Stimulated activated CD4-positive, alpha-beta T cell treated with anti-CD3 and anti-CD28 coated beads, Interleukin-4, amount 100 ng/mL, for 48 hours (primary cell): ENCODE measurements at regions not wholly inside any gene's neighbourhood (a gene's known extent, or its start where the extent isn't known, plus 50 kb on each side); places are given as distances from the start of the nearest gene placed in this dataset.
"Not testable (repeated sequence)": the region's sequence is repeated elsewhere in the genome, so short reads cannot be mapped to it uniquely, and the experiment has no call there.

Experiments
- DNase-seq, 2 donors: peaks; one replicate each; pipeline ENCODE4 v3.0.0-alpha.2; 2020; ENCODE audit warnings: low read depth in 2 of 2

DNA sequence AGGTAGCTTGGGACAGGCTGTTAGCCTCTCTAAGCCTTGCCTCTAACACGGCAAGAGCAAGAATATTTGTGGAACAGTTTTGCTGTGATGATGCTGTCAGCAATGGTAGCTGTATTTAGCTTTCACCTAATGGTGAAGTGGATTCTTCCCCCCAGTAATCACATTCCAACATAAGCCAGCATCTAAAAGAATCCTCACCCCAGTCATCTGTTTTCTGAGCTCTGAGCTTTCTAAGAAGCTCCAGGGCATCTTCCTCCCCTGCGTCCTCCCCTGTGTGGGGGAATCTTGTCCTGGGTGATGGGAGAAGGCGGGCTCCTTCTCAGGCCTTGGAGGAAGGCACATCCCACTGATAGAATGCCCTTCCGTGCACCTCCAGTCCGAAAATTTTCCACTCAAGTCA lies 367.6 kb downstream of the BRD1 start:
- DNase-seq, result no peak

DNA sequence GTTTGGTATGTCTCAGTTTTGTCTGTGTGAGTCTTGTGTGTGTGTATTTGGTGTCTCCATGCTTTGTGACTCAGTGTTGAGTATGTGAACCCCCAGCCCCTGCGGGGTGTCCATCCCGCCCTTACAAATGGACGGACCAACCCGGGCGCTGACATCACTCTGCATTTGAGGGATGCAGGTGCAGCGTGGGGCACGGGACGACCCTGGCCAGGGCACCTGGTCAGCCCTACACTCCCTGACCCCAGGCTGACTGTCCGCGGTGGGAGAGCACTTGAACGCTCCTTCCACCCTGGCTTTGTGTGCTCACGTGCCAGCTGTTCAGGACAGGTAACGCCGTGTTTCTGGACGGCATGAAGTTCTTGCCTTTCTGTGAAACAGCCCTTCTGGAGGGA lies 369.0 kb downstream of the BRD1 start:
- DNase-seq, result no peak

DNA sequence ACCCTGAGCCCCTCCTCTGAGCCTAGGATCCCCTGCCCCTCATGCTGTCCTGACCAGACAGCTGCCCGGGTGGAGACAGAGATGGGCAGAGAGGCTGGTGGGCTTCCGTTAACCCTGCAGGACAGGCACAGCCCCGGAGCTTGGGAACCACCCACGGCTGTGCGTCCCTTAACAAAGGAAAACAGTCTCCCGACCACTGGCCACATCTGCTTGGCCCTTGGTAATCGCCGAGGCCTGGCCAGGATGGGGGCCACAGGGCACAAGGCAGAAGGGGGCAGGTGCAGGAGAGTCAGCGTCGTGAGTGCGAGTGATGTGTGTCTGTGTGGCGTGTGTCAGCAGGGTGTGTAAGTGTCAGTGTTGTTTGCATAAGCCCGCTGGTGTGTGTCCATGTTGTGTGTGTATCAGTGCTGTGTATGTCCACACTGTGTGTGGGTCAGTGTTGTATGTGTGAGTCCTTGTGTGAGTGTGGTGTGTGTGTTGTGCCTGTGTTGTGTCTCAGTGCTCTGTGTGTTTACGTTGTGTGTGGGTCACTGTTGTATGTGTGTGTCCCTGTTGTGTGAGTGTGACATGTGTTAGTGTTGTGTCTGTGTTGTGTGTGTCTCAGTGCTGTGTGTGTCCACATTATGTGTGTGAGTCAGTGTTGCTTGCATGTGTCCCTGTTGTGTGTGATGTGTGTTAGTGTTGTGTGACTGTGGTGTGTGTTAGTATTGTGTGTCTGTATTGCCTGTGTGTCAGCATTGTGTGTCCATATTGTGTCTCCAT lies 369.5 kb downstream of the BRD1 start:
- no peak for DNase-seq

DNA sequence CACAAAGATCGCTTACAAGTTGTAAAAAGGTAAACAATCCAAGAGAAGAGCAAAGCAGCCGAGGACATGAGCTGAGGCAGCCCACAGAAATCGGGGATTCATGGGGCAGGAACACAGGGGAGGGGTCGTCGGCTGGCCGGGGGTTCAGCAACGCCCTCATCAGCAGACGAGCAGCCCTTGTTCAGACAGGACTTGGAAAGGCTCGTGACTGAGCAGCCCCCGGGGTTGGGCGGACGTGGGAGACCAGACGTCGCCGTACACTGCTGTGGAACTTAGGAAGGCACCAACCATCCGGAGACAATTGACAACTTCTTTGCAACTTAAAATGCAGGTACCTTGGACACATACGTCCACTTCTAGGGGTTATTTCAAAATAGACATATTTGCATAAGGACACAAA lies 370.5 kb downstream of the BRD1 start:
- DNase-seq, result no peak

DNA sequence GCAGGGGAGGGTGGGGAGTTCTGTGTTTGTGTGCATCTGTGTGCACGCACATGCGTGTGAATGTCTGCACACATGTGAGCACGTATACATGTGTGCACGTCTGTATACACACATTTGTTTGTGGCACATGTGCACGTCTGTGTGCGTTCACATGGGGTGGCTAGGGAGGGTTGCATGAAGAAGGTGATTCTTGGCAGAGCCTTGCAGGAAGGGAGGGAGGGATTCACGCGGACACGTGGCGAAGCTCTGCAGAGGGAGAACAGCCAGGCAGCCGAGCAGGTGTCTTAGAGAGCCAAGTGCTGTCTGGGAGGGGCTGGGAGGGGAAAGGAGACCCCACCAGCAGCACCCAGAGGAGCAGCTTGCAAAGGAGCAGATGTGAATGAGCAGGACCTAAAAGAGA lies 372.1 kb downstream of the BRD1 start:
- no peak for DNase-seq

DNA sequence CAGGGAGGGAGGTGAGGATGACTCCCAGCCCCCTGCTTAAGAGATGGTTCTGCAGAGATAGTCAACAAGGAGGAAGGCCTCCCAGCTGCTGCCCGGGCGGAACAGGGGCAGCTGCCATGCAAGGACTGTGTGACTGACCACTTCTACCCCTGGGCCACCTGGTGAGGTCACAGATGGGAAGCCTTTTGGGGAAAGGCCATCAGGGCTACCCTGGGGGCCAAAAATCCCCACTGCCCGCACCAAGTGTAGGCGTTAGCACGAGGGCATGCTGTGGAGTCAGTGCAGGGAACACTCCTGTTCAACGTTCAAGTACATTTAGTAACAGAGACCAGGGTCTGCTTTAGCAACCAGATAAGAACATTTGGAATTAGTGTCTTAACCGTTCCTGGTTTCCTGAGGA lies 372.9 kb downstream of the BRD1 start:
- no peak for DNase-seq

DNA sequence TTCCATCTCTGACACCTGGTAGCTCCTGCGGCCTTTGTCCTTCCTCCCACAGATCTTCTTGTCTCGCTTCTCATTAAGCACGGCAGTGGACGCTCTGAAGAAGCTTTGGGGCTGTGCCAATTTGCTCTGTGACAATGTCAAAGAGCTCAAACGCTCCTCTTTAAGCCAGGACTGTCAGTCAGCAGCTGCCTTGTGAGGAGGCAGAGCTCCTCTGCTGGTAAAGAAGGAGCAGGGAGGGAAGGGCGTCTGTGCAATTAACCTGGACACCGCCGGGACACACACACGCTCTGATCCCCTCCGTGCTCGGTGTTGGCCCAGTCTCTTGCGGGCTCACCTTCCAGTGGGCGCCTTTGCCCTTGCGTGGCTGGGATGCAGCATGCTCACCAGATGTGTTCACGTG lies 373.9 kb downstream of the BRD1 start:
- DNase-seq, result no peak

DNA sequence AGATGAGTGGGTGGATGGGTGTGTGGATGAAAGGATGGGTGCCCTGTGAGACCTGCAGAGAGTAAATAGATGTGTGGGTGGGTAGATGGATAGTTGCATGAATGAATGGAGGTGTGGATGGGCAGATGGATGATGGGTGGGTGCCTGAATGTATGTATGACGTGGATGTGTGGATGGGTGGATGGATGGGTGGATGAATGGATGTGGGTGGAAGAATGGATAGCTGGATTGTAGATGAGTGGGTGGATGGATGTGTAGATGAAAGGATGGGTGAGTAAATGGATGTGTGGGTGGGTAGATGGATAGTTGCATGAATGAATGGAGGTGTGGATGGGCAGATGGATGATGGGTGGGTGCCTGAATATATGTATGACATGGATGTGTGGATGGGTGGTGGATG lies 374.7 kb downstream of the BRD1 start:
- not testable (repeated sequence) for DNase-seq

DNA sequence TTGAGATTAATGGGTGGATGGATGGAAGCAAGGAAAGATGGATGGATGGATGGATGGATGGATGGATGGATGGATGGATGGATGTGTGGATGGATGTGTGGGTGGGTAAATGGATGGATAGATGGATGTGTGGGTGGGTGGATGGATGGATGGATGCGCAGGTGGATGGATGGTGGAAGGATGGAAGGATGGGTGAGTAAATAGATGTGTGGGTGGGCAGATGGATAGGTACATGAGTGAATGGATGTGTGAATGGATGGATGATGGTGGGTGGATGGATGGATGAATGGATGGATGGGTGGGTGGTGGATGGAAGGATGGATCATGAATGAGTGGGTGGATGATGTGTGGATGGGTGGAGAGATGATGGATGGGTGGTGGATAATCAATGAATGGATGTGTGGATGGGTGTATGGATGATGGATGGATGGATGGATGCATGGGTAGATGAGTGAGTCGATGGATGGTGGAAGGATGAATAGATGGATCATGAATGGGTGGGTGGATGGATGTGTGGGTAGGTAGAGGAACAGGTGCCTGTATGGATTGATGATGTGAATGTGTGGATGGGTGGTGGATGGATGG lies 375.2 kb downstream of the BRD1 start:
- DNase-seq, result no peak

DNA sequence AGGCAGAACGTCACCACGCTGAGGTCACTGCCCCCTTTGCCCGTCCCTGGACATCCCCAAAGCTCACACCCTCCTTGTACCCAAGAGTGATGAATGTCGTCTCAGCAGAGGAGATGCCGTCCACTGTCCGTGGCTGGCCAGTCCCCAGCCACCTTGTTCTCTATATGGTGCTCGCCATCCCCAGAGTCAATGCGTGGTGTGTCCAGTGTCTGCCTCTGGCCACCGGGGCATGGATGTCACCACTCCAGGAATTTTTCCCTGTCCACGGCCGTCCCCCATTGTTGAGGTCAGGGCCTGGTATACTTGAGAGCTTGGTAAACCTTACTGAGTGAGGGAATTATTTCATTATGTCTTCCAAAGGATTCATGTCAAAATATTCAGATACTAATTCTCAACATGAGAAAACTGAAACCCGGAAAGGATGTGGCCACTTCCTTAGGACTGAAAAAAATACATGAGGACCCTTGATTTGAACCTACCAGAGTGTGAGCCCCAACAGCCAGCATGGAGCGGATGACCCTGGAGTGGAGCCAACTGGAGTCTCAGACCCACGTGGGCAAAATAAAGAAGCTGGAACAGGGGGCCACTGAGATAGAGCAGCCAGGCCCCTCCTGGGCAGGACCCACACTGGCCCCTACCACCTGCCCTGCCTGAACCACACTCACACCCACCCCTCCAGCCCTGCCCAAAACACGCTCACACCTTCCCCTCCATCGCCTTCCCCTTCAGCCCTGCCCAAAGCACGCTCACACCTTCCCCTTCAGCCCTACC lies 376.4 kb downstream of the BRD1 start:
- no peak for DNase-seq

DNA sequence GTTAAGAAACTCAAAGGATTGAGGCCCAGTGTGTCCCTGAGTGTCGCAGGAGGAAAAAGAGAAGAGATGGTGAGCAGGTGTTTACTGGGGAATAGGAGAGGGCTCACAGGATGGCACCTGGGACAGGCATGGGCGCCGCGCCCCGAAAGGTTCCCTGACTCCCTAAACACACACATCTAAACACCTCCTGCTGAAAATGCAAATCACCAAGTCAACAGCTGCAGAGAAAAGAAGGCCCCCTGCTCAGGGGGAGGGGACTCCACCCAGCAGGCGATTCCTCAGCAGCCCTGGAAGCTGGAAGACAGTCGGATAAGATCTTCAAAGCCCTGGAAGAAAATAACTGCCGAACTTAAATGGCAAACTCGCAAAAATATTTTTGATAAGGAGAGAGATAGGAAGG lies 377.2 kb downstream of the BRD1 start:
- DNase-seq, result no peak

DNA sequence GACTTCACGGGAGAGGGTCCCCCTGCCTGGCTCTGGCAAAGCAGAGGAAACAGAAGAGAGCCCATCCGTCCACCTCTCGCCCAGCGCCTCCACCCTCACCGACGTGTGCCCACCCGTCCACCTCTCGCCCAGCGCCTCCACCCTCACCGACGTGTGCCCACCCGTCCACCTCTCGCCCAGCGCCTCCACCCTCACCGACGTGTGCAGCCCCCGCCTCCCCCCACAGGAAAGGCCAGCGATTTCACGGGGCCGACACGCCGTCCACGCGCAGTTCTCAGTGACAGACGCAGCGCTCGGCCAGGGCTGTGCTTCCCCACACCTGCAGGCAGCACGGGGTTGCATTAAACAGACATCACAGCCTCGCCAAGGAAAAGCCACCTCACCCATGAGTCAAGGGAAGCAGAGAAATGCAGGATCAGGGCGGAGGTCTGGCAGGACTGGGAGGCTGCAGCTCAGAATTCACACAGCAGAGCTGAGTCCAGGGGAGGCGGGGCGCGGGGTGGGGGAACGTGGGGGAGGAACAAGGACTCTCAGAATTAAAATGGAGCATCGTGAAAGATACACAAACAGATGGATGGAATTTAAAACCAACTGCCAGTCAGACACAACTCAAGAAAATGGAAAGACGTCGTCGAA lies 377.7 kb downstream of the BRD1 start:
- DNase-seq, result no peak

DNA sequence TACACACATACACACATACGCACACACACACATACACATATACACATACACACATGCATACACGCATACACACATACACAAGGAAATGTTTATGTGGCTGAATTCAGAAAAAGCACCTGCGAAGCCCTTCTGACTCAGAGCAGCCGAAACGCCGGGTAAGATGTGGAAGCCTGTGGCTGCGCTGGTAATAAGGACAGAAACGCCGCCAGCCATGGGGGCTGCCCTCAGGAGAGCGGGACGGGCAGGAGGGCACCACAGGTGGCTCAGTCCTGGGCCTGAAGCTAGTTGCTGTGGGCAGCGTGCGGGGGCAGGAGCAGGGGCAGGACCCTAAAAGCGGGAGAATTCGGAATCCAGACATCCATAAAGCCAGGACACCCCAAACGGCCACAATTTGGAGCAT lies 378.3 kb downstream of the BRD1 start:
- DNase-seq, result no peak

DNA sequence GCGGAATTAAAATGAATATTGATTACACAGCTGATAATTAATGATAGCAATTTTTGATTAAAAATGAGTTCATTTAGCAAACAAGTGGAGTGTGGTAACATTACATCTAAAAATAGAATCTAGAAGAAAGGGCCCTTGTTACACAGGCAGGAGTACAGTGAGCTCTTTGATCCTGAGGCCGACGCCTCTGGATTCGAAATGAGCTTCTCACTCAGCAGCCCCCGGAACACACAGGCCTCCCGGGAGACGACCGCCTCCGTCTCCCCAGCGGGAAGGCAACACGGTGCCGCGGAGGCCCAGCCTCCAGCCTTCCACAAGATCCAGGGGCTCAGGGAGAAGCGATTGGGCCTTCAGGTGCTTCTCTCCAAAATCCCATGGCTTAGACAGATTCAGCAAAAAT lies 379.1 kb downstream of the BRD1 start:
- DNase-seq, result no peak

DNA sequence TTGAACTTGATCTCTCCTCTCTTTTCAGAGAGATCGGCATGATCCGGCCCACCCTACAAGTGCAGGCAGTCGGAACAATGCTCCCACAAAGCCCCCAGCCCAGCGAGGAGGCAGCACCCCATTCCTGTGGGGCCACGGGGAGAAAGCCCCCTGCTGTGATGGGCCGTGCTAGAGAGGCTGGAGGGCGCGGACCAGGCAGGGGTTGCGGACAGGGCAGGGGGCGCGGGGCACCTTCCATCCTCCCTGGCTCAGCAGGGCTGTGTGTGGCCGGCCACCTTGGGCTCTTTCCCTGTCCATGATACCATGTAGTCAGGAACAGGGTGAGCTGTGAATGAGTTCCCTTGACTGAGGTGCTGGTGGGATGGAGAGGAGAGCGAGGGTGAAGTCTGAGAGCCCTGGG lies 379.8 kb downstream of the BRD1 start:
- no peak for DNase-seq

DNA sequence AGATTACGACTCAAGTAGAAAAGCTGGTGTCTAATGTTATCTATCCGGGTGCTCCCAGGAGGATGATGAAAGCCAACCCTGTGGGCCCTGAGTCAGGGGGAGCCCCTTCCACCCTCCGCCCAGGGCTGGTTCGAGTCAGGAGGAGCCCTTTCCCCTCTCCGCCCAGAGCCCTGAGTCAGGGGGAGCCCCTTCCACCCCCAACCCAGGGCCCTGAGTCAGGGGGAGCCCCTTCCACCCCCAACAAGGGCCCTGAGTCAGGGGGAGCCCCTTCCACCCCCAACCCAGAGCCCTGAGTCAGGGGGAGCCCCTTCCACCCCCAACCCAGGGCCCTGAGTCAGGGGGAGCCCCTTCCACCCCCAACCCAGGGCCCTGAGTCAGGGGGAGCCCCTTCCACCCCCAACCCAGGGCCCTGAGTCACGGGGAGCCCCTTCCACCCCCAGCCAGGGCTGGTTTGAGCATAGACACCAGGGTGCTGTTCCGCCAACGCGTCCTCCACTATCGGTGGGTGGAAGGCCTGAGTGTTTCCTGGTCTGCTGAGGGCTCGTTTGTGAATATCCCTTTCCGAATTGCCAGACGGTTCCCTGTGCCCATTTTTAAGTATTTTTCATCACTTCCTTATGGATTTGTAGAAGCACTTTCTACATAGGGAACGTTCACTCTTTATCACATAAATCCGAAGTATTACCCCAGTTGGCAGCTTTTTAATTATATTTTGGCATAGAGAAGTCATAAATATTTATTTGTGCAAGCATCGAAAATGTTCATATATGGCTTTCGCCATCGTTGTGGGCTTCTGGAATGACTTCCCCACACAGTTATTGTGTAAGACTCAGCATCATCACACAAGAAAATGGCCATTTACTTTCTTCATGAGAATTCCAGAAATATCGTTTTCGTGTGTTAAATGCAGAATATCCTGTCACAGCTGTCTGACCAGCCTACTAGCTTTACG lies 380.6 kb downstream of the BRD1 start:
- peak in 1 of 2 donors; percentile 9 for DNase-seq

DNA sequence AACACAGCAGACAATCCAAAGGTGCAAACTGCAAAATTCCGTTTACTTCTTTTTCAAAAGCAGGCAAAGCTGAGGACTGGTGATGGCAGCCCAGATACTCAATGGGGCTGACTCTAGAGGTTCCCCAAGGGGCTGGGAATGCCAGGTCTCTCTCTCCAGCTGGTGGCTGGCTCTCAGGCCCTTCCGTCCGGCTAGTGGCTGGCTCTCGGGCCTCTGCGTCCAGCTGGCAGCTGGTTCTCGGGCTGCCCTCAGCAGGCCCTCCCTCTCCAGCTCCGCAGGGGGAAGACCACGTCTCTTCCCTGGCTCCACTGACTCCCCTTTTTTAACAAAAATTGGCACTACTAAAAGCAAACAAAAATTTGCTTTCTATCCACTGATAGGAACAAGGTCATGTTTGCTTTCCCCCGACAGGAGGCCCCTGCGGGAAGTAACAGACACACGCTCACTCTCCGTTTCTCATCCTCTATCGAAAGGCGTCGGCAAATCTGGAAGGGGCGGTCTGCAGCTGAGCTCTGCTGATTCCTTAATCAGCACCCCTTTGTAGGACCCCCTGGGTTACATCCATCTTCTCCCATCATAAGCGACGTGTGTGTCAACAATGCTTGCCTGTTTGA lies 381.4 kb downstream of the BRD1 start:
- no peak for DNase-seq

DNA sequence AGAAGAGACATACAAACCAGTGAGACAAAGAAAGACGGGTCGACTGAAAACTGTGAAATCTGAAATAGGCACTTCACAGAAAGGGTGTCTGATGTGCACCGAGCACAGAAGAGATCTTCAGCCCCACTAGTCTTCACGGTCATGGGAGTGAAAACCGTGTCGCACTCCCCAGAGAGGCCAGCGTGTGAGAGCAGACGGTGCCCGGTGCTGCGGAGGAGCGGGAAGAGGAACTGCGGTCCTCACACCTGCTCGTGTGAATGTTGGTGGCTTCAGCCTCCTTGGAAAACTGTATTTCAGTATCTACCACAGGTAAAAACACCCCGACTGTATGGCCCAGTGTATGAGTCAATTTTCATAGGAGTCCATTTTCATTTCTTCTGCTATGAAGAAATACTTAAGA lies 382.9 kb downstream of the BRD1 start:
- DNase-seq, result no peak

DNA sequence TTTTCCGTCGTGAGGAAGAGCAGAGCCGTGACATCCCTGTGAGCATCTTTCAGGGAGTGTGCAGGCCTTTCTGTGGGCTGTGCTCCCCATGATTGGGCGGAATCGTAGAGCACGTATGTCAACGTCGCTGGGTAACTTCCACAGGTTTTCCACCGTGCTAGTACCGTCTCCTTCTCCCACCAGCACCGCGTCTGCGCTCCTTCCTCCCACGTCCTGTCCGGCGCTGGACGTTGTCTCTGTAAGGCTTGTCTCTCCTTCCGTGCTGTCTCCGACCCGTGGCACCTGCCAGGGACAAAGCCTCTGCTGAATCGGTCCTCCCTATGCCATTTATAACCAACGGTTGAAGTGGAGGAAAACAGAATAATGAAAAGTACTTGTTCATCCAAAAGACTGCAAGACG lies 386.7 kb downstream of the BRD1 start:
- no peak for DNase-seq

DNA sequence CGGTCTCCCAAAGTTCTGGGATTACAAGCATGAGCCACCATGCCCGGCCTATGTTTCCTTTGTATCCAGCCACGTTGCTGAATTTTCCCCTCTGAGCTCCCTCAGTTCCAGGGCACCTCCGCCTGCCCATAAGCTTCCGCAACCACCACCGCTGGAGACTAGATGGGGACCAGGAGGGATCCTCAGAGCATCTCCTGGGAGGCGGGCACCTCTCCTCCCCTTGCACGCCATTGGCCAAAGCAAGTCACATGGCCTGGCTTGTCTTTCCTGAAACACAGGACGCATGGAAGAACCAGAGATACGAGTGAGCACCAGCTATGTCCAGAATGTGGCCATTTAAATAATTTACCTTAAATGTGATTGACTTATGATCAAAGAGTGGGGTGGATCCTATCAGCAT lies 388.3 kb downstream of the BRD1 start:
- DNase-seq, result no peak

DNA sequence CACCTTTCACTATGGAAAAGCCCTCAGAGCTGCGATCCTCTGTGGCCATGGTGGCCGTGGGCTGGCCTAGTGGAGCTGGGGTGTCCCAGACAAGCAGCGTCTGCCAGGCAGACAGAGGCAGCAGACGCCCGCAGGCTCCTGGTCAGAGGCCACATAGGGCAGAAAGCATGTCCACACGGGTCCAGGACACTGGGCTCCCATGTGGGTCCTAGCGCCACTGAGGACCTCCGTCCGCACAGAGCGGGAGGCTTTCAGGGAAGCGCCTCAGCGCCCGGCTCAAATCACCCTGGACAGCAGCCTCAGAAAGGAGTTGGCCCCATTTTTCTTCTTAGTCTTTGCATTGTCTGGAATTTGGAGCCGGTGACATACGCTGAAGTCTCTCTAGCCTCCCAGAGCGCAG lies 389.7 kb downstream of the BRD1 start:
- no peak for DNase-seq
